Skin epidermis (tissue), 12 donors: ENCODE measurements at regions not wholly inside any gene's neighbourhood (a gene's known extent, or its start where the extent isn't known, plus 50 kb on each side); places are given as distances from the start of the nearest gene placed in this dataset.
"Not testable (repeated sequence)": the region's sequence is repeated elsewhere in the genome, so short reads cannot be mapped to it uniquely, and the experiment has no call there.

Experiments
- H3K27ac ChIP-seq, 21 experiments: fragments of 200-600 bp; sonication (generic) in 11 of 21; one replicate each; pipeline ENCODE4 v1.5.0; 2020; ENCODE audit warnings: mild to moderate bottlenecking in 3 of 21, inconsistent platforms in 2 of 21, moderate library complexity in 2 of 21
- H3K4me3 ChIP-seq, 7 experiments: fragments of 200-600 bp; sonication (generic) in 2 of 7; one replicate each; pipeline ENCODE4 v1.5.0; 2020; ENCODE audit warnings: inconsistent platforms in 2 of 7, mild to moderate bottlenecking in 2 of 7, moderate library complexity in 1 of 7

DNA sequence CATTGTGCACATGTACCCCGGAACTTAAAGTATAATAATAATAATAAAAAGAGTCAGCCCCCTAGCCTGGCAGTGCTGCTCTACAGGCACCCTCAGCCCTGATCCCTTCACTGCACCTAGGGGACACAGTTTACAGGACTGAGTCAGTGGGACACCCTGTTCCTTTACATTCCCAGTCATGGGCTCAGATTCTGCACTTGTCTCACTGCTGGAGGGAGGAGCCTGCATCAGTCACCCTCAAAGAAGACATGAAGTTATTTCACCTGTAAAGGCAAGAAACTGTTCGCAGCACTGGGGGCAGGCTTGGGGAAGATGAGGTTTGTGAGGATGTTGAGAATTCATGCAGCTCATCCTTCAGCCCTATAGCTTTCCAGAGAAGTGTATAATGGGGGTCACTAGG, 50.7 kb upstream of the VPREB1 start:
- Histone ChIP-seq H3K4me3 (no peak overlapping the region), H3K27ac (no peak overlapping the region)

DNA sequence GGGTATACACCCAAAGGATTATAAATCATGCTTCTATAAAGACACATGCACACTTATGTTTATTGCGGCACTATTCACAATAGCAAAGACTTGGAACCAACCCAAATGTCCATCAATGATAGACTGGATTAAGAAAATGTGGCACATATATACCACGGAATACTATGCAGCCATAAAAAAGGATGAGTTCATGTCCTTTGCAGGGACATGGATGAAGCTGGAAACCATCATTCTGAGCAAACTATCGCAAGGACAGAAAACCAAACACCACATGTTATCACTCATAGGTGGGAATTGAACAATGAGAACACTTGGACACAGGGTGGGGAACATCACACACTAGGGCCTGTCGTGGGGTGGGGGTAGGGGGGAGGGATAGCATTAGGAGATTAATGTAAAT, 51.1 kb upstream of the VPREB1 start:
- not testable (repeated sequence) for H3K27ac ChIP-seq, H3K4me3 ChIP-seq

DNA sequence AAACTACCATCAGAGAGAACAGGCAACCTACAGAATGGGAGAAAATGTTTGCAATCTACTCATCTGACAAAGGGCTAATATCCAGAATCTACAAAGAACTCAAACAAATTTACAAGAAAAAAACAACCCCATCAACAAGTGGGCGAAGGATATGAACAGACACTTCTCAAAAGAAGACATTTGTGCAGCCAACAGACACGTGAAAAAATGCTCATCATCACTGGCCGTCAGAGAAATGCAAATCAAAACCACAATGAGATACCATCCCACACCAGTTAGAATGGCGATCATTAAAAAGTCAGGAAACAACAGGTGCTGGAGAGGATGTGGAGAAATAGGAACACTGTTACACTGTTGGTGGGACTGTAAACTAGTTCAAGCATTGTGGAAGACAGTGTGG, 51.6 kb upstream of the VPREB1 start:
- H3K4me3 ChIP-seq, H3K27ac ChIP-seq: not testable (repeated sequence)

DNA sequence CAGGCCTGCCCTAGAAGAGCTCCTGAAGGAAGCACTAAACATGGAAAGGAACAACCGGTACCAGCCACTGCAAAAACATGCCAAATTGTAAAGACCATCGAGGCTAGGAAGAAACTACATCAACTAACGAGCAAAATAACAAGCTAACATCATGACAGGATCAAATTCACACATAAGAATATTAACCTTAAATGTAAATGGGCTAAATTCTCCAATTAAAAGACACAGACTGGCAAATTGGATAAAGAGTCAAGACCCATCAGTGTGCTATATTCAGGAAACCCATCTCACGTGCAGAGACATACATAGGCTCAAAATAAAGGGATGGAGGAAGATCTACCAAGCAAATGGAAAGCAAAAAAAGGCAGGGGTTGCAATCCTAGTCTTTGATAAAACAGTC, 54.8 kb upstream of the VPREB1 start:
- H3K27ac ChIP-seq, H3K4me3 ChIP-seq: not testable (repeated sequence)

DNA sequence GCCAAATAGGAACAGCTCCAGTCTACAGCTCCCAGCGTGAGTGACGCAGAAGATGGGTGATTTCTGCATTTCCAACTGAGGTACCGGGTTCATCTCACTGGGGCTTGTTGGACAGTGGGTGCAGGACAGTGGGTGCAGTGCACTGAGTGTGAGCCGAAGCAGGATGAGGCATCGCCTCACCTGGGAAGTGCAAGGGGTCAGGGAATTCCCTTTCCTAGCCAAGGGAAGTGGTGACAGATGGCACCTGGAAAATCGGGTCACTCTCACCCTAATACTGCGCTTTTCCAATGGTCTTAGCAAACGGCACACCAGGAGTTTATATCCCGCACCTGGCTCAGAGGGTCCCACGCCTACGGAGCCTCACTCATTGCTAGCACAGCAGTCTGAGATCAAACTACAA, 56.7 kb upstream of the VPREB1 start:
- H3K27ac ChIP-seq, H3K4me3 ChIP-seq: not testable (repeated sequence)

DNA sequence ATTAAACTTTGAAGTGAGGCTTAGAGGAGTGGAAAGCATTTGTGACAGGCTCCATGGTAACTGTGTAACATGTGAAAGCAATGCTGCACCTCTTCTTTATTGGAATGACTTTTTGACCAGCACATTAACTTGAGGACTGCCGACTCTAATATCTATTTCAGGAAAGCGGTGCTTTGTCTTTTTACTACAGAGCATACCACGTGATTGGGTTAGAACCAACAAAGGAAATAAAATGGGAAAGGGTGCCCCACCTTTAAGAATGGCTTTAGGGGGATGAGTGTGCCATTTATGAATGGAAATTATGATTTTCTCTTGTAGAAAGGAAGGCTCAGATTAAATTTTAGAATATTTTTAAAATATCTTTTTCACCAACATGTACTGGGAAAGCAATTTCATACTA, 57.3 kb upstream of the VPREB1 start:
- H3K4me3 ChIP-seq = no peak overlapping the region
- H3K27ac ChIP-seq = no peak overlapping the region

DNA sequence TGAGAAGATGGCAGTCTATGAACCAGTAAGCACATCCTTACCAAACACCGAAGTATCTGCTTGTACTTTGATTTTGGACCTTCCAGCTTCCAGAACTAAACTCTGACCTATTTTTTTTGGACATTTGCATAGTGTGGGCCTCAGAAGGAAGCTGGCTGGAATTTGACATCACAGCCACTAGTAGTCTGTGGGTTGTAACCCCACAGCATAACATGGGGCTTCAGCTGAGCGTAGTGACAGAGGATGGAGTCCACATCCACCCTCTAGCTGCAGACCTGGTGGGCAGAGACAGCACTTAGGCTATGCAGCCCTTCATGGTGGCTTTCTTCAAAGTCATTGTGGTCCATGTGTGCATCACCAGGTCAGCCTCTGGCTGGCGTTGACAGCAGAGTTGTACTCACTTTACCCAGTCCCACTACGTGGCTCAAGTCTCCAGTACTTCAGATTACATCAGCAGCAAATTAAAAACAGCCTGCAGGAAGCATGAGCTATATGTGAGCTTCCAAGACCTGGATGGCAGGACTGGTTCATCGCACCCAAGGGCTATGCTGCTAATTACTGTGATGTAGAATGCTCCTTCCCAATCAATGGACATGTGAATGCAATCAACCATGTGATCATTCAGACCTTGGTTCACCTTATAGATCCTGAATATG, 58.6 kb upstream of the VPREB1 start:
- Histone ChIP-seq H3K27ac (no peak overlapping the region), H3K4me3 (no peak overlapping the region)

DNA sequence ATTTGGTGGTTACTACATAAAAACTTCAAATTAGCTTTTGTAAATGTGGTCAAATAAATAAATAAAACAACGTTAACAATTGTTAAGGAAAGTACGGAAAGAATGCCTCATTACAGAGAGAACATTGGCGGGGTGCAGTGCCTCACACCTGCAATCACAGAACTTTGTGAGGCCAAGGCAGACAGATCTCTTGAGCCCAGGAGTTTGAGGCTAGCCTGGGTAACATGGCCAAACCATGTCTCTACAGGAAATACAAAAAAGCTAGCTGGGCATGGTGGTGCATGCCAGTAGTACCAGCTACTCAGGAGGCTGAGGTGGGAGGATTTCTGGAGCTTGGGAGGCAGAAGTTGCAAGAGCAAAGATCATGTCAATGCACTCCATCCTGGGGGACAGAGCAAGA, 59.4 kb upstream of the VPREB1 start:
- no peak overlapping the region for H3K27ac ChIP-seq

DNA sequence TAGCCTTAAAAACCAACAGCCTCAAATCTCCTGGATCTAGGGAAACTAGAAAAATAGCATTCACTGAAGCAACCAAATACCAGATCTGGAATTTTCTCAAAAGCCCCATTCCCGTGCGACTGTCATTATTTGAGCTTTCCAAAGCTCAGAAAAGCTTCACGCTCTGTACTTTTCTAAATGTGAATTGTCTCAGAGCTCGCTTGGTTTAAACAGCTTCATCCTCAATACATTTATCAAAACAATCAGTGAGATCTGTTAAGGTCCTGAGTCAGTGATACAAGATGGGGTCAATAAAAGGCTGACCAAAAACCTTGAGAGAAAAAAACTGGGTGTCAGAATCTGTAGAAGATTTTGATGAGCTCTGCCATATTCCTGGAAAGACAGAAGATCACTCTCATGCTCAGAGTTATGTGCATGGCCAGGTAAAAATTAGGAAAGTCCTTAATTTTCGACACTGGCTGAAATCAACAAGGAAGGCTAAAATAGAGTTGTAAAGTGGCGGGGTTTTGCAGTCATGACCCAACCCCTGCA, 60.2 kb upstream of the VPREB1 start:
- Histone ChIP-seq H3K4me3 (no peak overlapping the region), H3K27ac (no peak overlapping the region)

More for the DNA sequence above, 59.4 kb upstream of the VPREB1 start:
- no peak overlapping the region for H3K4me3 ChIP-seq

DNA sequence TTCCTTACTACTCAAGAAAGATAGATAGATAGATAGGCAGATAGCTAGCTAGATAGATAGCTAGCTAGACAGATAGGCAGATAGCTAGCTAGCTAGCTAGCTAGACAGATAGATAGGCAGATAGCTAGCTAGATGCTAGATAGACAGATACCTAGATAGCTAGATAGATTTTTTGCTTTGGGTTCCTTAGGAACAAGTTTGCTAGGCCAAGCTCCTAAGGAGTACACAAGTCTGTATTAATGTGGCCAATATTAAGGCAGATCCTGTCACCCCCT, 61.7 kb upstream of the VPREB1 start:
- no peak overlapping the region for H3K27ac ChIP-seq
- no peak overlapping the region for H3K4me3 ChIP-seq

DNA sequence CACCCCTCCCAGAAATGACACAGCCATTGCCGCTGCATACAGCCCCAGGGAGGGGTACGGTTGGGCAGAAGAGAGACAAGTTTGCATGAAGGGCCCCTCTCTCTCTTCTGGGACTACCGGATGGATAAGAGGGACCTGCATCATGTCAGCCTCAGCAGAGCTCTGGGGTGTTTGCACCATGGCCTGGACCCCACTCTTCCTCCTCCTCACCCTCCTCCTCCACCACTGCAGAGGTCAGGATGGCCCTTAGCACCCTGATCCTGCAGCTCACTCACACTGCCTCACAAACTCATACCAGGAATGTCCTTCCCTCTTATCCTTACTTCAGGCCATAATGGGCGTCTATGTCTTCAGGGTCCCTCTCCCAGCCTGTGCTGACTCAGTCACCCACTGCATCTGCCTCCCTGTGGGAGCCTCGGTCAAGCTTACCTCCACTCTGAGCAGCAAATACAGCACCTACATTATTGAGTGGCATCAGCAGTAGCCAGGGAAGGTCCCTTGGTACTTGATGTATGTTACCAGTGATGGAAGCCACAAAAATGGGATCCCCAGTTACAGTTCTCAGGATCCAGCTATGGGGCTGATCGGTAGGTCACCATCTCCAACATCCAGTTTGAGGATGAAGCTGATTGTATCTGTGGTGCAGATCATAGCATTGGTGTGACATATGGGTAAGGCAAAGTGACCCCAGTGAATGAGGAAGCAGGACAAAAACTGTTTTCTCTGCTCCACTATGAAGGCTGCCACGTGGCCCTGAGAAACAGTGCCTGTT, 62.2 kb upstream of the VPREB1 start:
- H3K27ac ChIP-seq = no peak overlapping the region
- no peak overlapping the region for H3K4me3 ChIP-seq

DNA sequence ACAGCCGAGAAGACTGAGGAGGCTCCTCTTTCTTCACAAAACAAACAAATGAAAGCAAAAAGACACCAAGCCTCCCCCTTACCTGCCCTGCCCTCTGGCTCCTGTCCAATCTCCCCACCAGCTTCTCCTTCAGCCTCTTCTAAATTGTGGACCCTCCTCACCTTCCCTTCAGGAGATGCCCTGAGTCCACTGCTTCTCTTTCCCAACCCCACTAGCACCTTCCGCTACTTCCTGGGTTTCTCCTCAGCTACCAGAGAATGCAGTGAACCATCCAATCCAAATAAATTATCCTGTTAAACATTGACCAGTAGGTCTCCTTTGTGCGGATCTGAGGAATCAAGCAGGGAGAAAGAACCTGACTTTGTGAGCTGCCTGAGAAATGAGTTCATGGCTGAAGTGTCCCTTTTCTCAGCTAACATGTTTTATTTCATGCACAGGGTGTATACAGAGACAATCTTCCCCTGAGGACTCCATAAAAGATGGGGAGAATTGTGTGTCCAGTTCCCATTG, 63.2 kb upstream of the VPREB1 start:
- no peak overlapping the region for H3K4me3 ChIP-seq
- H3K27ac ChIP-seq = no peak overlapping the region

DNA sequence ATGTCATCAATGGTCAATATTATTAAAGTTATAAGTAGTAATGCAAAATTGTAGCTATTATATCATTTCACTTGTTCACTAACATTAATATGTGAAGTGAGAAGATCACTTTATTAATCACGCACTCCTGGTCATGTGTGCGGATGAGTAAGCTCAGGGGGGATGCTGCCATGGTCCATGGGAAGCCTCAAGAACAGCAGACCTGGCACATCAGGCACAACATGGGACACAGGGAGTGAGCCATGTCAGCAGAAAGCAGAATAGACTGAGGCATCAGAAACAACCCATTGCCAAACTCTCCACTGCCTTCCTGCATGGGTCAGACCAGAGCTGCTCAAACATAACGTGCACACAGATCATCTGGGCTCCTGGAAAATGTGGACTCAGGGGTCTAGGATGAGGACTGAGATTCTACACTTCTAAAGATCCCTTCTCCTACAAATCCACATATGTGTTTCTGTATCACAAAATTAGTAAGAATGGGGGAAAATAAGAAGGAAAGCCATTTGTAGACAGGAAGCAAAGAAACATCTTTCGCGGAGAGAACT, 63.8 kb upstream of the VPREB1 start:
- Histone ChIP-seq H3K4me3 (no peak overlapping the region), H3K27ac (no peak overlapping the region)

DNA sequence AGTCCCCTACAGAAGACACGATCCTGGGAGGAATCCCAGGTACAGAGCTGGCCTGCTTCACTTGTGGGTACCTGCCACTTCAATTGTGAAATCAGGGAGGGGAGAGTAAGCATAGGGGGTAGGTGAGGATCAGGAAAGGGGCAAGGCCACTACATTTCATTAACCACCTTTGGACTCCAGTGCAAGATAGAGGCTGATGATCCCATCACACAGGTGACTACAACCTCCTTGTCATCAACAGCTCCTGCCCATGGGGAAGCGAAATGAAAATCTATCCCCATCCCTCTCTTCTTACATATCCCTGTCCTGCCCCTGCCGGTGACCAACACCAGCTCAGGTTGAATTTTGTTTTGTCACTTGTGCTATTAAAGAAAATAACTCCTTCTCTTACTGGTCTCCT, 64.7 kb upstream of the VPREB1 start:
- H3K4me3 ChIP-seq = no peak overlapping the region
- H3K27ac ChIP-seq = no peak overlapping the region

DNA sequence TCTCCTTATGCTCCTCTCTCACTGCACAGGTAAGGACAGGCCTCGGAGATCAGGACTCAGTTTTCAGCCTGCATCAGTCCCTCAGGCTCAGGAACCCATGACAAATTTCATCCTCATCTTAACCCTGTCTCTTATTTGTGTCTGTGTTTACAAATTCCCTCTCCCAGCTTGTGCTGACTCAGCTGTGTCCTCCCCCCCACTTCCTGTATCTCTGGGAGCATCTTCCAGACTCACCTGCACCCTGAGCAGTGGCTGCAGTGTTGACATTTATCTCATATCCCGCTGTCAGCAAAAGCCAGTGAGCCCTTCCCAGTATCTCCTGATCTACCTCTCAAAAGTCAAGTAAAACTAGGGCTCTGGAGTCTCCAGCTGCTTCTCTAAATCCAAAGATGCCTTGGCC, 65.6 kb upstream of the VPREB1 start:
- no peak overlapping the region for H3K27ac ChIP-seq
- no peak overlapping the region for H3K4me3 ChIP-seq

DNA sequence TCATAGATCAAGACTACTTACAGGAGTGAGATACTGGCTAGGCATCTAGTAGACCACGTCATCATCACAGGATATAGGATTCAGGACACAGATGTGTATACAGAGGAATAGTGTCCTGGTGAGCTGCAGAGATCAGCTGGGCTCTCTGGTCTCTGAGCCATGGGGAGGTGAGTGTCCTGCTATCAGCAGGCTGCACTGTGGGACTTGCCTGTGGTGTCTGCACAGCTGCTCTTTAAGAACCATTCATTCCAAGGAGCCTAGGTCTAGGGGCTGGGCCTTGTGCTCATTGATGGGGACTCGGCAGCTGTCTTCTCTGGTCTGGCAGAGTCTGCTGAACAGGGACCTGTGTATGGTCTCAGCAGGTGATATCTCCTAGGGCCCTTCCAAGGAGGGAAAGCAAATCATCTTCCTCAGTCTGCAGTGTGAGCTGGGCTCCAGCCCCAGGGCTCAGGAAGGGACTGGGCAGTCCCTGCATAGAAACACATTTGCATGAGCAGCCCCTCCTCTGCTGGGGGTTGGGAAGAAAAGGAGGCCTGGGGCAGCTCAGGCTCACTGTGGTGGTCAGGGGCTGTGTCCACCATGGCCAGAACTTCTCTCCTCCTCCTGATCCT, 66.1 kb upstream of the VPREB1 start:
- no peak overlapping the region for H3K27ac ChIP-seq
- H3K4me3 ChIP-seq = no peak overlapping the region

DNA sequence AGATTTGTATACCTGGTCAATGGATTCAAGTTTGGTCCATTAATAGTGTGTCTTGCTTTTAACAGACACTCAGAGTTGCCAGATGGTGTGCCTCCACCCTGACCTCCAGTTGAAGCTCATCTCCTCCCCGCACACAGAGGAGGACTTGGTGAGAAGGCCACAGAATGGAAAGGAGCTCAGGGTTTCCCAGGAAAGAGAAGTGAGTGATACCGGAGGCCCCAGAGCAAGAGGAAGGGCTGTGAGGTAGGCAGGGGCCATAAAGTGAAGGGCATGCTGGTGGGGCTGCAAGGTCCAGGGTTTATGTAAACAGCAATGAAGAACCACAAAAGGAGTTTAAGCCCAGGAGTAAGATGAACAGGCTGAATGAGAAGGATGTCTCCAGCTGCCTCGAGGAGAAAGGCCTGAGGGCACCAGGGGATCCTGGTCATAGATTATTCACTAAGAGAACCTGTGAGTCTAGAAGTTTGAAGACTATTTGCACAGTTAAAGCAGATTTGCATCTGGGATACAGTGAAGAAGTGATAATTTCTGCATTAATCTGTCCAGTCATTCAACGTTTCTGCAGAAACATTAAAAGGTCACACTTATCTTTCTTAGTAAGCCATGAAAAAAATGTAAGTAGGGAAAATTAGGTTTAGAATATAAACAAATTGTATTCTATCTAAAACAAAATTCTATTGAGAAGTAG, 67.5 kb upstream of the VPREB1 start:
- no peak overlapping the region for H3K27ac ChIP-seq
- no peak overlapping the region for H3K4me3 ChIP-seq

DNA sequence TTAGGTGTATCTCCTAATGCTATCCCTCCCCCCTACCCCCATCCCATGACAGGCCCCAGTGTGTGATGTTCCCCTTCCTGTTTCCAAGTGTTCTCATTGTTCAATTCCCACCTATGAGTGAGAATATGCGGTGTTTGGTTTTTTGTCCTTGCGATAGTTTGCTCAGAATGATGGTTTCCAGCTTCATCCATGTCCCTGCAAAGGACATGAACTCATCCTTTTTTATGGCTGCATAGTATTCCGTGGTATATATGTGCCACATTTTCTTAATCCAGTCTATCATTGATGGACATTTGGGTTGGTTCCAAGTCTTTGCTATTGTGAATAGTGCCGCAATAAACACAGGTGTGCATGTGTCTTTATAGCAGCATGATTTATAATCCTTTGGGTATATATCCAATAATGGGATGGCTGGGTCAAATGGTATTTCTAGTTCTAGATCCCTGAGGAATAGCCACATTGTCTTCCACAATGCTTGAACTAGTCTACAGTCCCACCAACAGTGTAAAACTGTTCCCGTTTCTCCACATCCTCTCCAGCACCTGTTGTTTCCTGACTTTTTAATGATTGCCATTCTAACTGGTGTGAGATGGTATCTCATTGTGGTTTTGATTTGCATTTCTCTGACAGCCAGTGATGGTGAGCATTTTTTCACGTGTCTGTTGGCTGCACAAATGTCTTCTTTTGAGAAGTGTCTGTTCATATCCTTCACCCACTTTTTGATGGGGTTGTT, 71.5 kb upstream of the VPREB1 start:
- not testable (repeated sequence) for H3K27ac ChIP-seq, H3K4me3 ChIP-seq

DNA sequence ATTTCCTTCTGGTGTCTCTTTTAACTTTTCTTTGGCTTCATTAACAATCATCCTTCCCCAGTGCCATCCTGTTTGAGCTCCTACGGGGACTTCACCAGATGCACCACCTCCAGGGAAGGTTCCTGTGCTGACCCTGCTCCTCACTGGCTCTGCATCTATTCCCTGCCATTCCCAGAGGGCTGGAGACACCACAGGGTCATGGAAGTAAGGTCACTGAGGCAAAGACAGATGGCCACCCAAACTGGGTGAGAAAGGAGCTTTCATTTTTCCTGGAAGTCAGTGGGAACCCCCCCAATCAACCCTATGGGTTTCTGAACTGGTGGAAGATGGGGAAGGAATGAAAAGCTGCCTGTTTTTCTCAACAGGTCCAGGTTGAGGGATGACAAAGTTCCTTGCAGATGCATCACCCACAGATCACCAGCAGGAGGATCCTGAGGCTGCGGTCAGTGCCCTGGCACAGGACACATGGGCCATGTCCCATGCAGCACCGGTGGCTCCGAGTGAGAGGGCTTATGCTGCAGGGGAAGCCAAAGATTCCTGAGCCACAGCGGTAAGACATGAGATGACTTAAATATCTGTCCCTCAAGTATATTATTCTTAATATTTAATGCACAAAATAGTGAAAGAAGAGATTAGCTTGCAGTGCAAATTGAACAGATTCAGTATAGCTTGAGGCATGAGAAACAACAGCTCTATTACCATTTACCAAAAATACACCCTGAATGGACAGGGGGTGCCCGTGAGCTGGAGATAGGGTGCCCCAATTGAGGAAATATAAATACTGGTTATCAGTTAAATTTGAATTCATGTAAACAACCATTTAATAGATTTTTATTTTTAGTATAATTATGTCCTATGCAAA, 73.0 kb upstream of the VPREB1 start:
- Histone ChIP-seq H3K4me3 (no peak overlapping the region), H3K27ac (no peak overlapping the region)
